HG02759 (cell line): ENCODE measurements at regions not wholly inside any gene's neighbourhood (a gene's known extent, or its start where the extent isn't known, plus 50 kb on each side); places are given as distances from the start of the nearest gene placed in this dataset.
"Not testable (repeated sequence)": the region's sequence is repeated elsewhere in the genome, so short reads cannot be mapped to it uniquely, and the experiment has no call there.

Experiments
- ATAC-seq: cut with Tn5 transposase; IDR thresholded peaks from one replicate; pipeline ENCODE4 v1.9.1; 2021; ENCODE audit warnings: mild to moderate bottlenecking, moderate library complexity; ENCODE audit not compliant: unreplicated experiment

- not testable (repeated sequence) for ATAC-seq
Measured at GRCh38 chr7:112592565-112593263, 111.9 kb downstream of the LSMEM1 start.

- ATAC-seq, result no peak
Measured at GRCh38 chr7:112594397-112594796, 113.6 kb downstream of the LSMEM1 start.

- ATAC-seq, result no peak
Measured at GRCh38 chr7:112596260-112596659, 115.5 kb downstream of the LSMEM1 start.

GRCh38 chr7:112596981-112597380 is 116.2 kb downstream of the LSMEM1 start:
- ATAC-seq, result no peak

GRCh38 chr7:112603673-112604072 is 122.9 kb downstream of the LSMEM1 start:
- no peak for ATAC-seq

GRCh38 chr7:112610636-112611035 is 129.8 kb downstream of the LSMEM1 start:
- no peak for ATAC-seq

GRCh38 chr7:112615701-112616100 is 134.9 kb downstream of the LSMEM1 start:
- ATAC-seq, result no peak

- no peak for ATAC-seq
Measured at GRCh38 chr7:112616295-112616694, 135.5 kb downstream of the LSMEM1 start.

- ATAC-seq, result no peak
Measured at GRCh38 chr7:112619343-112619742, 138.6 kb downstream of the LSMEM1 start.

- no peak for ATAC-seq
Measured at GRCh38 chr7:112622159-112622715, 141.4 kb downstream of the LSMEM1 start.

- ATAC-seq, result no peak
Measured at GRCh38 chr7:112624416-112624815, 143.6 kb downstream of the LSMEM1 start.

GRCh38 chr7:112630565-112630964 is 149.8 kb downstream of the LSMEM1 start:
- ATAC-seq, result no peak

- no peak for ATAC-seq
Measured at GRCh38 chr7:112634107-112634506, 153.3 kb downstream of the LSMEM1 start.

GRCh38 chr7:112635742-112636141 is 154.5 kb downstream of the TMEM168 start:
- ATAC-seq, result no peak

GRCh38 chr7:112638675-112639400 is 151.4 kb downstream of the TMEM168 start:
- ATAC-seq, result no peak

- ATAC-seq, result no peak
Measured at GRCh38 chr7:112640685-112641084, 149.5 kb downstream of the TMEM168 start.

GRCh38 chr7:112646783-112647182 is 143.4 kb downstream of the TMEM168 start:
- no peak for ATAC-seq

GRCh38 chr7:112648781-112649180 is 141.4 kb downstream of the TMEM168 start:
- ATAC-seq, result no peak

GRCh38 chr7:112649560-112649959 is 140.6 kb downstream of the TMEM168 start:
- ATAC-seq, result no peak

- no peak for ATAC-seq
Measured at GRCh38 chr7:112654322-112655216, 135.6 kb downstream of the TMEM168 start.

- no peak for ATAC-seq
Measured at GRCh38 chr7:112665709-112666108, 124.5 kb downstream of the TMEM168 start.
